Transverse colon (tissue), 4 donors: ENCODE measurements at regions not wholly inside any gene's neighbourhood (a gene's known extent, or its start where the extent isn't known, plus 50 kb on each side); places are given as distances from the start of the nearest gene placed in this dataset.

Experiments
- DNase-seq: peaks from one replicate; pipeline ENCODE4 v3.0.0-alpha.2; 2019
- H3K27ac ChIP-seq, 4 donors: fragments of 200-600 bp; sonication (generic); 2 replicates each; pipeline ENCODE4 v1.5.1; 2016 to 2018; ENCODE audit warnings: inconsistent platforms in 4 of 4
- H3K27me3 ChIP-seq: fragments of 200-600 bp; sonication (generic); 2 replicates; pipeline ENCODE4 v1.5.1; 2017; ENCODE audit warnings: inconsistent platforms
- H3K36me3 ChIP-seq, 4 donors: fragments of 200-600 bp; sonication (generic); 2 replicates each; pipeline ENCODE4 v1.5.1; 2017 to 2019; ENCODE audit warnings: inconsistent platforms in 4 of 4
- H3K4me1 ChIP-seq, 4 donors: fragments of 200-600 bp; sonication (generic); 2 replicates each; pipeline ENCODE4 v1.5.1; 2017 to 2020; ENCODE audit warnings: inconsistent platforms in 4 of 4
- H3K4me3 ChIP-seq, 4 donors: fragments of 200-600 bp; sonication (generic); 1 replicate in 1 of 4; 2 replicates in 3 of 4; pipeline versions ENCODE4 v1.5.1 to v1.6.1; 2017 to 2019; ENCODE audit warnings: inconsistent platforms in 4 of 4
- H3K9me3 ChIP-seq, 2 donors: fragments of 200-600 bp; sonication (generic); 2 replicates each; pipeline ENCODE4 v1.5.1; 2017 to 2019; ENCODE audit warnings: inconsistent platforms in 2 of 2
- EP300 ChIP-seq: sonication (generic); formaldehyde crosslinking; IDR thresholded peaks from one replicate; pipeline ENCODE4 v1.6.1; 2017; ENCODE audit warnings: antibody characterized with exemption, low read depth
- POLR2A ChIP-seq: fragments of 450-650 bp; IDR thresholded peaks from one replicate; pipeline ENCODE4 v1.6.1; 2016; ENCODE audit warnings: antibody characterized with exemption, mild to moderate bottlenecking, moderate library complexity
- POLR2AphosphoS5 ChIP-seq, 3 donors: sonication (generic); formaldehyde crosslinking; IDR thresholded peaks; one replicate each; pipeline ENCODE4 v1.6.1; 2016; ENCODE audit warnings: antibody characterized with exemption in 3 of 3
- WGBS, 2 donors: methylation state at CpG; one replicate each; pipeline ENCODE4 v1.1.5; 2018; ENCODE audit warnings: low coverage in 1 of 2; 5-methylcytosine and 5-hydroxymethylcytosine counted together
- in situ Hi-C, 4 donors: fragments of 200-750 bp; cut with MboI; loops; one replicate each; pipeline versions ENCODE4 v1.15.0 to v1.15.1; 2017; ENCODE audit warnings: low sequenced_read_pairs in 3 of 4, low pct_ligation_motif_present in 1 of 4, low pct_unique_long_range_greater_than_20kb in 1 of 4
- intact Hi-C: fragments of 100-400 bp; cut with DNase I; formaldehyde crosslinking; loops from one replicate; pipeline ENCODE4 v1.15.1; 2023; ENCODE audit warnings: low total_unique reads
- TF ChIP-seq, protein P1 (sequence below), 5 experiments: fragments of 200-600 bp in 3 of 5; fragments of 450-650 bp in 2 of 5; sonication (generic) in 3 of 5; IDR thresholded peaks; 1 replicate in 2 of 5; 2 replicates in 3 of 5; pipeline ENCODE4 v1.5.1; 2016 to 2017; ENCODE audit warnings: antibody characterized with exemption in 5 of 5, inconsistent platforms in 3 of 5, mild to moderate bottlenecking in 2 of 5, moderate library complexity in 1 of 5

DNA sequence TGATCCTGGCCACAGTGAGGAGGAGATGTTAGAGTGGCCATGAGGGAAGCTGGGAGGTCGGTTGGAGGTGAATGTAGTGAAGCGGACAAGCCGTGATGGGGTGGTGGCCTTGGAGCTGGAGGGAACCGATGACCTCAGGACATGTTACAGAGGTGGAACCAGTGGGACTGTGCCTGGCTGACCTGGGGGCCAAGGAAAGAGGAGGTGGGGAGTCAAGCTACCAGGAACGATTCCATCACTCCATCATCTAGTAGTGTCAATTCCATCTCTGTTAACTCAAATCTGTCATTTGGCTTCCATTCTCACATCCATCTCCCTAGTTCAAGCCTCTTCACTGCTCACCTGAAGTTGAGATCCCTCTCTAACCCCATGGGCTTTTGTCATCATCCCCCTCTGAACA, 102.4 kb upstream of the LYZL2 start:
- Histone ChIP-seq H3K9me3 (no peaks in the 10 kb centered on the region), H3K4me1 (peaks cover 0 to 9% (median 7%) of the 10 kb centered on the region in 4 donors), H3K36me3 (no peaks in the 10 kb centered on the region), H3K27ac (no peak overlapping the region), H3K27me3 (no peaks in the 10 kb centered on the region), H3K4me3 (no peak overlapping the region)
- in situ Hi-C loops: loop anchor here in 1 of 4 donors (25.0 kb wide), 2 partner anchors 755 to 1080 kb away; no protein-coding TSS in a partner anchor
- TF ChIP-seq, protein P1, sequence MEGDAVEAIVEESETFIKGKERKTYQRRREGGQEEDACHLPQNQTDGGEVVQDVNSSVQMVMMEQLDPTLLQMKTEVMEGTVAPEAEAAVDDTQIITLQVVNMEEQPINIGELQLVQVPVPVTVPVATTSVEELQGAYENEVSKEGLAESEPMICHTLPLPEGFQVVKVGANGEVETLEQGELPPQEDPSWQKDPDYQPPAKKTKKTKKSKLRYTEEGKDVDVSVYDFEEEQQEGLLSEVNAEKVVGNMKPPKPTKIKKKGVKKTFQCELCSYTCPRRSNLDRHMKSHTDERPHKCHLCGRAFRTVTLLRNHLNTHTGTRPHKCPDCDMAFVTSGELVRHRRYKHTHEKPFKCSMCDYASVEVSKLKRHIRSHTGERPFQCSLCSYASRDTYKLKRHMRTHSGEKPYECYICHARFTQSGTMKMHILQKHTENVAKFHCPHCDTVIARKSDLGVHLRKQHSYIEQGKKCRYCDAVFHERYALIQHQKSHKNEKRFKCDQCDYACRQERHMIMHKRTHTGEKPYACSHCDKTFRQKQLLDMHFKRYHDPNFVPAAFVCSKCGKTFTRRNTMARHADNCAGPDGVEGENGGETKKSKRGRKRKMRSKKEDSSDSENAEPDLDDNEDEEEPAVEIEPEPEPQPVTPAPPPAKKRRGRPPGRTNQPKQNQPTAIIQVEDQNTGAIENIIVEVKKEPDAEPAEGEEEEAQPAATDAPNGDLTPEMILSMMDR (IDR thresholded peaks at IDR 0.05): no peak
- TF ChIP-seq POLR2A (no peak), EP300 (no peak), POLR2AphosphoS5 (IDR thresholded peaks at IDR 0.05) (no peak)
- no peak for DNase-seq
- intact Hi-C loops: no loop called here
- WGBS, 2 donors: 89 to 93% methylated on average over 5 of the region's 5 CpGs

DNA sequence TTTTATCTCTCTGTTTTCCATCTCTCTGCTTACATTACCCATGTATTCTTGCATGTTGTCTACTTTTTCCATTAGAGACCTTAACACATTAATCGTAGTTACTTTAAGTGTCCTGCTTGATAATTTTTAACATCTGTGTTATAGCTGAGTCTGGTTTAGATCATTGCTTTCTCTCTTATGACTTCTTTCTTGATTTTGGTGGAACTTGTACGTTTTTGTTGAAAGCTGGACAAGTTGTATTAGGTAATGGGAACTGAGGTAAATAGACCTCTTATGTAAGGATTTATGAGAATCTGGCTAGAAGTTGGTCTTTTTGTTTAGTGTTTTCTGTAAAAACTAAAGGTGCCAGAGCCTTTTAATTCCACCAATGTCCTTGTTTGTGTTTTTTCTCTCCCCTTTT, 100.8 kb upstream of the LYZL2 start:
- Histone ChIP-seq H3K4me3 (no peak overlapping the region), H3K4me1 (peaks cover 0 to 3% (median 1%) of the 10 kb centered on the region in 4 donors), H3K9me3 (no peaks in the 10 kb centered on the region), H3K27me3 (no peaks in the 10 kb centered on the region), H3K27ac (no peak overlapping the region), H3K36me3 (no peaks in the 10 kb centered on the region)
- in situ Hi-C loops (loop anchor here in 1 of 4 donors (25.0 kb wide), 2 partner anchors 757 to 1082 kb away; no protein-coding TSS in a partner anchor), intact Hi-C loops (no loop called here)
- TF ChIP-seq POLR2A (no peak), POLR2AphosphoS5 (IDR thresholded peaks at IDR 0.05) (no peak), EP300 (no peak)
- TF ChIP-seq, protein P1 (IDR thresholded peaks at IDR 0.05): no peak
- 69 to 72% methylated on average over 2 of the region's 2 CpGs for WGBS, 2 donors
- DNase-seq: no peak

- no peak for DNase-seq
- intact Hi-C loops: no loop called here
- Histone ChIP-seq H3K27me3 (no peaks in the 10 kb centered on the region), H3K36me3 (no peaks in the 10 kb centered on the region), H3K4me3 (no peak overlapping the region), H3K27ac (no peak overlapping the region), H3K4me1 (peaks cover 0 to 3% (median 1%) of the 10 kb centered on the region in 4 donors), H3K9me3 (no peaks in the 10 kb centered on the region)
- WGBS, 2 donors: 74% methylated on average over 4 of the region's 4 CpGs
- TF ChIP-seq, protein P1 (IDR thresholded peaks at IDR 0.05): no peak
- TF ChIP-seq POLR2AphosphoS5 (IDR thresholded peaks at IDR 0.05) (no peak), POLR2A (no peak), EP300 (no peak)
- in situ Hi-C loops: loop anchor here in 2 of 4 donors (10.0 to 25.0 kb wide), 3 partner anchors 759 to 1084 kb away; no protein-coding TSS in a partner anchor
Measured at GRCh38 chr10:30728766-30729165, 99.2 kb upstream of the LYZL2 start.

GRCh38 chr10:30728127-30728526, 98.6 kb upstream of the LYZL2 start:
- in situ Hi-C loops (loop anchor here in 2 of 4 donors (10.0 to 25.0 kb wide), 3 partner anchors 759 to 1084 kb away; no protein-coding TSS in a partner anchor), intact Hi-C loops (no loop called here)
- H3K4me3 ChIP-seq: no peak overlapping the region
- no peaks in the 10 kb centered on the region for H3K27me3 ChIP-seq
- no peaks in the 10 kb centered on the region for H3K36me3 ChIP-seq
- no peak for TF ChIP-seq EP300
- TF ChIP-seq, protein P1 (IDR thresholded peaks at IDR 0.05): no peak
- no peak for TF ChIP-seq POLR2A
- TF ChIP-seq POLR2AphosphoS5 (IDR thresholded peaks at IDR 0.05): no peak
- no peaks in the 10 kb centered on the region for H3K9me3 ChIP-seq
- 93 to 100% methylated on average over 3 to 5 of the region's 5 CpGs for WGBS, 2 donors
- DNase-seq: no peak
- H3K27ac ChIP-seq: no peak overlapping the region
- H3K4me1 ChIP-seq: peaks cover 0 to 3% (median 1%) of the 10 kb centered on the region in 4 donors
